ENCODE measurements at regions not wholly inside any gene's neighbourhood (a gene's known extent, or its start where the extent isn't known, plus 50 kb on each side); places are given as distances from the start of the nearest gene placed in this dataset.

DNA sequence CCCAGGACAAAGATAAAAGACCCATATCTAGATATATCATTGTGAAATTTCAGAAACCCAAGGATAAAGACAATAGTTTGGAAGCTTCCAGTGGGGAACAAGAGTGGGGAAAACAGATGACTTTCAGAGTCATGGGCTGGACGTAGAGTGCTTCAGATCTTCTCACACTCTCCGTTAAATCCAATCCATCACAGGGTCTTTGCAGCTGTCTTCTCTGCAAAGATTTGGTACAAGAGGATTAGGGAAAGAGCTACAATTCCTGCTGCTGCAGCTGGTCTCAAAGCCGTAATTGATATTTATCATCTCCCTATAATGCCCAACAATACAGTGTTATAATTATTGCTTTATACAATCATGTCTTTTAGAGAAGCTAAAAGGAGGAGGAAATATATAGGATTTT lies 63.4 kb upstream of the CLPB start:
- no peaks in the 10 kb centered on the region for H3K27me3 ChIP-seq (ENCODE audit: insufficient read depth, low read length)
- no peaks in the 10 kb centered on the region for H3K4me1 ChIP-seq (ENCODE audit: insufficient read depth, low read length, severe bottlenecking)
- no peaks in the 10 kb centered on the region for H3K36me3 ChIP-seq (ENCODE audit: insufficient read depth, low read length)
- no peak overlapping the region for H2AFZ ChIP-seq (ENCODE audit: low read length)
- no peak overlapping the region for H3K27ac ChIP-seq (ENCODE audit: low read depth, low read length, poor library complexity, severe bottlenecking)
- no peaks in the 10 kb centered on the region for H3K79me2 ChIP-seq (ENCODE audit: insufficient read depth, low read length)
- TF ChIP-seq, protein P1, sequence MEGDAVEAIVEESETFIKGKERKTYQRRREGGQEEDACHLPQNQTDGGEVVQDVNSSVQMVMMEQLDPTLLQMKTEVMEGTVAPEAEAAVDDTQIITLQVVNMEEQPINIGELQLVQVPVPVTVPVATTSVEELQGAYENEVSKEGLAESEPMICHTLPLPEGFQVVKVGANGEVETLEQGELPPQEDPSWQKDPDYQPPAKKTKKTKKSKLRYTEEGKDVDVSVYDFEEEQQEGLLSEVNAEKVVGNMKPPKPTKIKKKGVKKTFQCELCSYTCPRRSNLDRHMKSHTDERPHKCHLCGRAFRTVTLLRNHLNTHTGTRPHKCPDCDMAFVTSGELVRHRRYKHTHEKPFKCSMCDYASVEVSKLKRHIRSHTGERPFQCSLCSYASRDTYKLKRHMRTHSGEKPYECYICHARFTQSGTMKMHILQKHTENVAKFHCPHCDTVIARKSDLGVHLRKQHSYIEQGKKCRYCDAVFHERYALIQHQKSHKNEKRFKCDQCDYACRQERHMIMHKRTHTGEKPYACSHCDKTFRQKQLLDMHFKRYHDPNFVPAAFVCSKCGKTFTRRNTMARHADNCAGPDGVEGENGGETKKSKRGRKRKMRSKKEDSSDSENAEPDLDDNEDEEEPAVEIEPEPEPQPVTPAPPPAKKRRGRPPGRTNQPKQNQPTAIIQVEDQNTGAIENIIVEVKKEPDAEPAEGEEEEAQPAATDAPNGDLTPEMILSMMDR (IDR thresholded peaks at IDR 0.05; ENCODE audit: low read length), result no peak
- no peak for TF ChIP-seq EZH2 (IDR thresholded peaks at IDR 0.05; ENCODE audit: borderline replicate concordance, low read length)
- H4K20me1 ChIP-seq (ENCODE audit: insufficient read depth, low read length), result no peaks in the 10 kb centered on the region
- H3F3A ChIP-seq (ENCODE audit: insufficient read depth, low read length), result no peaks in the 10 kb centered on the region
- no peaks in the 10 kb centered on the region; the same call in 1 of the 2 replicates for H3K9me3 ChIP-seq (ENCODE audit: low read length)
- H3K4me2 ChIP-seq (ENCODE audit: low read length), result no peak overlapping the region
- no peak overlapping the region for H3K4me3 ChIP-seq (ENCODE audit: low read depth, low read length, poor library complexity, severe bottlenecking)
- H3K9me2 ChIP-seq (ENCODE audit: low read depth, low read length), result no peaks in the 10 kb centered on the region
- H3K9ac ChIP-seq (ENCODE audit: low read length), result no peak overlapping the region

DNA sequence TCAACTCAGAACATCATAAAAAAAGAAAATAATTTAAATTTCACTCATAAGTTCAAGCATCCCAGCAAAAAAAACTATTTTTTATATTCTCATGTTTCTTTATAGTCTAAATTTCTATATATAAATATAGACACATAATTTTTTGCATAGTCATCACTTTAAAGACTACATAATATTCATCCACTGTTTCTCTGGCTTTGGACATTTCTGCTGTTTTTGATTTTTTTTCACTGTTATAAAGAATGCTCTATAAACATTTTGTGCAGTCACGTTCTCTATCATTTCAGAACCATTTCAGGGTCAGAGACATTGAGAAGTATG lies 59.7 kb upstream of the CLPB start:
- H4K20me1 ChIP-seq (ENCODE audit: insufficient read depth, low read length), result no peaks in the 10 kb centered on the region
- H3K9me2 ChIP-seq (ENCODE audit: low read depth, low read length), result no peaks in the 10 kb centered on the region
- H3K4me1 ChIP-seq (ENCODE audit: insufficient read depth, low read length, severe bottlenecking), result no peaks in the 10 kb centered on the region
- H3K9ac ChIP-seq (ENCODE audit: low read length), result no peak overlapping the region
- H3F3A ChIP-seq (ENCODE audit: insufficient read depth, low read length), result no peaks in the 10 kb centered on the region
- H2AFZ ChIP-seq (ENCODE audit: low read length), result no peak overlapping the region
- H3K79me2 ChIP-seq (ENCODE audit: insufficient read depth, low read length), result no peaks in the 10 kb centered on the region
- no peaks in the 10 kb centered on the region for H3K9me3 ChIP-seq (ENCODE audit: low read length)
- H3K4me3 ChIP-seq (ENCODE audit: low read depth, low read length, poor library complexity, severe bottlenecking), result no peak overlapping the region
- no peaks in the 10 kb centered on the region for H3K36me3 ChIP-seq (ENCODE audit: insufficient read depth, low read length)
- no peak overlapping the region for H3K27ac ChIP-seq (ENCODE audit: low read depth, low read length, poor library complexity, severe bottlenecking)
- TF ChIP-seq, protein P1 (IDR thresholded peaks at IDR 0.05; ENCODE audit: low read length), result no peak
- TF ChIP-seq EZH2 (IDR thresholded peaks at IDR 0.05; ENCODE audit: borderline replicate concordance, low read length), result no peak
- H3K27me3 ChIP-seq (ENCODE audit: insufficient read depth, low read length), result no peaks in the 10 kb centered on the region
- H3K4me2 ChIP-seq (ENCODE audit: low read length), result no peak overlapping the region

DNA sequence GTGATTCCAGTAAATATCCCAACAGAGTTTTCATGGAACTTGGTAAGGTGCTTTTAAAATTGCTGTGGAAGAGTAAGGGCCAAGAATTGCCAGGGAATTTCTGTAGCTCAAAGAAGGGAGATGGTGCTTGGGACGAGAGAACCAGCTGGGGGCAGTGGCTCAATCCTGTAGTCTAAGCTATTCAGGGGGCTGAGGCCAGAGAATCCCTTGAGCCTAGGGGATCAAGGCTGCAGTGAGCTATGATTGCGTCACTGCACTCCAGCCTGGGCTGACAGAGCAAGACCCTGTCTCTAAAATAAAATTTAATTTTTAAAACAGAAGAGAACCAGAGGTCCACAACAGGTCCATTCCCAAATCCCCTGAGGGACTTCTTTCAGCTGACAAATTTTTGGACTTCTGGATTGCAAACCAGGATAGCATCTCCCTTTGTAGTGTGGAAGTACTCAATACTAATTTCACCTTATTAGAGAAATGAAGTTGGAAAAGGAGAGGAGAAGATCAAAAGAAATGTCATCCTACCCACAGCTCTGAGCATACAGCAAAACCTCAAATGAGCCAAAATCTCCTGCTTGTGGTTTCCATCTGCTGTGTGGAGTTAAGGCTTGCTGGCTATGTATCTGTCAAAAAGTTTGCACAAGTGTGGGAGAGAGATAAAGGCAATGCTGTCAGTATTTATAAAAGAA lies 59.2 kb upstream of the CLPB start:
- no peaks in the 10 kb centered on the region for H3K36me3 ChIP-seq (ENCODE audit: insufficient read depth, low read length)
- H3K27ac ChIP-seq (ENCODE audit: low read depth, low read length, poor library complexity, severe bottlenecking), result no peak overlapping the region
- H3K4me1 ChIP-seq (ENCODE audit: insufficient read depth, low read length, severe bottlenecking), result no peaks in the 10 kb centered on the region
- no peak overlapping the region for H3K9ac ChIP-seq (ENCODE audit: low read length)
- no peaks in the 10 kb centered on the region for H3K9me2 ChIP-seq (ENCODE audit: low read depth, low read length)
- no peak overlapping the region for H3K4me2 ChIP-seq (ENCODE audit: low read length)
- H4K20me1 ChIP-seq (ENCODE audit: insufficient read depth, low read length), result no peaks in the 10 kb centered on the region
- no peaks in the 10 kb centered on the region for H3F3A ChIP-seq (ENCODE audit: insufficient read depth, low read length)
- H3K79me2 ChIP-seq (ENCODE audit: insufficient read depth, low read length), result no peaks in the 10 kb centered on the region
- TF ChIP-seq, protein P1 (IDR thresholded peaks at IDR 0.05; ENCODE audit: low read length), result no peak
- TF ChIP-seq EZH2 (IDR thresholded peaks at IDR 0.05; ENCODE audit: borderline replicate concordance, low read length), result no peak
- no peak overlapping the region for H2AFZ ChIP-seq (ENCODE audit: low read length)
- H3K27me3 ChIP-seq (ENCODE audit: insufficient read depth, low read length), result no peaks in the 10 kb centered on the region
- H3K9me3 ChIP-seq (ENCODE audit: low read length), result no peaks in the 10 kb centered on the region
- H3K4me3 ChIP-seq (ENCODE audit: low read depth, low read length, poor library complexity, severe bottlenecking), result no peak overlapping the region
